Cardiac muscle cell (in vitro differentiated cells and primary cell): ENCODE measurements at regions not wholly inside any gene's neighbourhood (a gene's known extent, or its start where the extent isn't known, plus 50 kb on each side); places are given as distances from the start of the nearest gene placed in this dataset.

Source experiments
- DNase-seq, 2 donors: peaks; one replicate each; pipeline versions ENCODE4 v3.0.0 to v3.0.0-alpha.2; 2010 to 2017; ENCODE audit warnings: low read depth in 1 of 2, low spot score in 1 of 2
- H3K27ac ChIP-seq: fragments of 200-600 bp; sonication (generic); 2 replicates; pipeline ENCODE4 v1.5.1; 2016
- H3K27me3 ChIP-seq: fragments of 200-600 bp; sonication (generic); 2 replicates; pipeline ENCODE4 v1.6.0; 2016; ENCODE audit warnings: control low read depth
- H3K36me3 ChIP-seq: fragments of 200-600 bp; sonication (generic); 2 replicates; pipeline ENCODE4 v1.5.1; 2016; ENCODE audit warnings: control low read depth
- H3K4me1 ChIP-seq: fragments of 200-600 bp; sonication (generic); 2 replicates; pipeline ENCODE4 v1.8.1; 2017; ENCODE audit warnings: low read depth, mild to moderate bottlenecking, mixed run types
- H3K4me3 ChIP-seq: fragments of 200-600 bp; sonication (generic); 2 replicates; pipeline ENCODE4 v1.5.1; 2016; ENCODE audit warnings: mild to moderate bottlenecking
- H3K9me3 ChIP-seq: fragments of 200-600 bp; sonication (generic); 2 replicates; pipeline ENCODE4 v1.5.1; 2017; ENCODE audit warnings: low read depth, mild to moderate bottlenecking, control low read depth
- TF ChIP-seq, protein P1 (sequence below): IDR thresholded peaks from 2 replicates; pipeline ENCODE4 v1.5.1; 2012; ENCODE audit warnings: low read depth, mild to moderate bottlenecking, low read length

GRCh38 chr18:45496741-45497140 lies 118.5 kb upstream of the SLC14A2 start:
- no peak for DNase-seq
- TF ChIP-seq, protein P1, sequence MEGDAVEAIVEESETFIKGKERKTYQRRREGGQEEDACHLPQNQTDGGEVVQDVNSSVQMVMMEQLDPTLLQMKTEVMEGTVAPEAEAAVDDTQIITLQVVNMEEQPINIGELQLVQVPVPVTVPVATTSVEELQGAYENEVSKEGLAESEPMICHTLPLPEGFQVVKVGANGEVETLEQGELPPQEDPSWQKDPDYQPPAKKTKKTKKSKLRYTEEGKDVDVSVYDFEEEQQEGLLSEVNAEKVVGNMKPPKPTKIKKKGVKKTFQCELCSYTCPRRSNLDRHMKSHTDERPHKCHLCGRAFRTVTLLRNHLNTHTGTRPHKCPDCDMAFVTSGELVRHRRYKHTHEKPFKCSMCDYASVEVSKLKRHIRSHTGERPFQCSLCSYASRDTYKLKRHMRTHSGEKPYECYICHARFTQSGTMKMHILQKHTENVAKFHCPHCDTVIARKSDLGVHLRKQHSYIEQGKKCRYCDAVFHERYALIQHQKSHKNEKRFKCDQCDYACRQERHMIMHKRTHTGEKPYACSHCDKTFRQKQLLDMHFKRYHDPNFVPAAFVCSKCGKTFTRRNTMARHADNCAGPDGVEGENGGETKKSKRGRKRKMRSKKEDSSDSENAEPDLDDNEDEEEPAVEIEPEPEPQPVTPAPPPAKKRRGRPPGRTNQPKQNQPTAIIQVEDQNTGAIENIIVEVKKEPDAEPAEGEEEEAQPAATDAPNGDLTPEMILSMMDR: no peak
- no peaks in the 10 kb centered on the region for H3K36me3 ChIP-seq
- H3K9me3 ChIP-seq: no peaks in the 10 kb centered on the region
- peaks cover 3% of the 10 kb centered on the region for H3K4me1 ChIP-seq
- H3K4me3 ChIP-seq: no peak overlapping the region
- no peaks in the 10 kb centered on the region for H3K27me3 ChIP-seq
- no peak overlapping the region for H3K27ac ChIP-seq

DNA sequence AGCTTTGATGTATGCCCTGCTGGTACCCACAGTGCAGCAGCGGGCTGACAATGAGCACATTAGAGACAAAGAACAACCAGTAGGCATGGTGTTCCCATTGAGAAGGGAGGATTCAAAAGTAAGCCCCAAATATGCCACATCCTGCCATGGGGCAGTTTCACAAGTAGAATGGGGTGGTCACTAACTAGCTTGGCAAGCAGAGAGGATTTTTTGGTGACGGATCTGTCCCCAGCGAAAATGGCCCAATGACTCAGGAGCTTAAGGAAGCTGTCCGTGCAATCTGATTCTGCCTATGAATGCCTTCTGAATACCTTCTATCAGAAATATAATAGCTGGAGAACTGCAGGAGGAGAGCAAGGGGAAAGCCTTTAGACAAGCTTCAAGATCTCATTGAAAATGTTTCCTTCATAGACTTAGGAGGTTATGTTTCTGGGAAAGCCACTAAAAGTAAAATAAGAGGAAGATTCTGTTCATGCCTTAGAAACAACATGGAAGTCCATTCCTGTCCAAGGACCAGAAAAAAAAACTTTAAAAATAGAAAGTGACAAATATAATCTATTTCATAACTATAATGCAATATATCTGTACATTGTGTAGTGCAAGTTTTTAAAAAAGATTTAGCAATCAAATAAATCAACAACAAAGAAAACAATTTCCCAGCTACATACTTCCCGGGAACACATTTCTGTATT lies 117.5 kb upstream of the SLC14A2 start:
- H3K4me1 ChIP-seq: peaks cover 3% of the 10 kb centered on the region
- H3K36me3 ChIP-seq: no peaks in the 10 kb centered on the region
- no peaks in the 10 kb centered on the region for H3K9me3 ChIP-seq
- no peak overlapping the region for H3K27ac ChIP-seq
- DNase-seq: no peak
- H3K4me3 ChIP-seq: no peak overlapping the region
- TF ChIP-seq, protein P1: no peak
- no peaks in the 10 kb centered on the region for H3K27me3 ChIP-seq

DNA sequence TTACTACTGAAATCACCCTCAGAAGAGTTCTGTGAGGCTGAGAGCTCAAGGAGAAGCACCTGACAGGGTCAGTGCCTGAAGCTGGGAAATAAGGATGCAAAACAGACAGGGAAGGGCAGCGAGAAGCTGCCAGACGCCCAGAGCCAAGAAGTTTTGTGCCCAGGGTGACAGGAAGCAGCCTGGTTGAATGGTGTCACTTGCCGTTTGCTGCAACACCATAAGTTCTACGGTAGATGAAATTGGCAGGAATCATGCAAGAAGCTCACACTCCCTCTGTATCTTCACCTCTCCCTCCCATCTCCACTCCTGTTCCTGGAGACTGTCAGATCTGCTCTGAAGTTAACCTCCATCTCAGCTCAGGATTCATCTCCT lies 117.0 kb upstream of the SLC14A2 start:
- H3K4me3 ChIP-seq: no peak overlapping the region
- no peaks in the 10 kb centered on the region for H3K9me3 ChIP-seq
- no peak for DNase-seq
- peaks cover 3% of the 10 kb centered on the region for H3K4me1 ChIP-seq
- TF ChIP-seq, protein P1: no peak
- no peak overlapping the region for H3K27ac ChIP-seq
- no peaks in the 10 kb centered on the region for H3K36me3 ChIP-seq
- H3K27me3 ChIP-seq: no peaks in the 10 kb centered on the region

GRCh38 chr18:45503990-45504389 lies 111.3 kb upstream of the SLC14A2 start:
- TF ChIP-seq, protein P1: no peak
- Histone ChIP-seq H3K9me3 (no peaks in the 10 kb centered on the region), H3K4me3 (no peak overlapping the region), H3K36me3 (no peaks in the 10 kb centered on the region), H3K27ac (no peak overlapping the region), H3K4me1 (peaks cover 3% of the 10 kb centered on the region), H3K27me3 (no peaks in the 10 kb centered on the region)
- no peak for DNase-seq

- H3K27ac ChIP-seq: no peak overlapping the region
- peak in 1 of 2 donors; percentile 29 for DNase-seq
- H3K4me3 ChIP-seq: no peak overlapping the region
- TF ChIP-seq, protein P1: no peak
- H3K9me3 ChIP-seq: no peaks in the 10 kb centered on the region
- no peaks in the 10 kb centered on the region for H3K27me3 ChIP-seq
- peaks cover 2% of the 10 kb centered on the region for H3K4me1 ChIP-seq
- H3K36me3 ChIP-seq: no peaks in the 10 kb centered on the region
These were observed 109.6 kb upstream of the SLC14A2 start for GRCh38 chr18:45505497-45506206.
